Mucosa of rectum (tissue), 2 donors: ENCODE measurements at regions not wholly inside any gene's neighbourhood (a gene's known extent, or its start where the extent isn't known, plus 50 kb on each side); places are given as distances from the start of the nearest gene placed in this dataset.

Source experiments
- H3K27ac ChIP-seq, 2 donors: one replicate each; pipeline ENCODE4 v1.7.0; 2013; ENCODE audit warnings: inconsistent platforms in 2 of 2, low read depth in 2 of 2, low read length in 2 of 2
- H3K27me3 ChIP-seq, 2 donors: one replicate each; pipeline ENCODE4 v1.7.0; 2013; ENCODE audit warnings: low read length in 2 of 2; ENCODE audit not compliant: control insufficient read depth in 2 of 2, insufficient read depth in 2 of 2
- H3K36me3 ChIP-seq, 2 donors: one replicate each; pipeline ENCODE4 v1.7.0; 2013; ENCODE audit warnings: low read length in 2 of 2; ENCODE audit not compliant: control insufficient read depth in 2 of 2, insufficient read depth in 2 of 2
- H3K4me1 ChIP-seq, 2 donors: one replicate each; pipeline ENCODE4 v1.7.0; 2013; ENCODE audit warnings: low read length in 2 of 2, mild to moderate bottlenecking in 1 of 2; ENCODE audit not compliant: control insufficient read depth in 2 of 2, insufficient read depth in 2 of 2
- H3K4me3 ChIP-seq, 2 donors: one replicate each; pipeline ENCODE4 v1.7.0; 2013; ENCODE audit warnings: low read length in 2 of 2
- H3K9ac ChIP-seq, 2 donors: one replicate each; pipeline ENCODE4 v1.7.0; 2013; ENCODE audit warnings: low read length in 2 of 2, low read depth in 1 of 2, mild to moderate bottlenecking in 1 of 2
- H3K9me3 ChIP-seq, 2 donors: one replicate each; pipeline ENCODE4 v1.7.0; 2013; ENCODE audit warnings: low read length in 2 of 2; ENCODE audit not compliant: control insufficient read depth in 2 of 2
- donor health status: healthy.
- donor health status: Normal muscosa, but diverticular disease.

GRCh38 chr5:38724301-38725030 lies 121.3 kb upstream of the OSMR start:
- Histone ChIP-seq H3K27ac (no peak overlapping the region), H3K27me3 (no peaks in the 10 kb centered on the region), H3K9ac (no peak overlapping the region), H3K9me3 (no peaks in the 10 kb centered on the region), H3K36me3 (no peaks in the 10 kb centered on the region), H3K4me1 (no peaks in the 10 kb centered on the region), H3K4me3 (no peak overlapping the region)

- H3K4me1 ChIP-seq: no peaks in the 10 kb centered on the region
- H3K4me3 ChIP-seq: no peak overlapping the region
- H3K36me3 ChIP-seq: no peaks in the 10 kb centered on the region
- no peaks in the 10 kb centered on the region for H3K27me3 ChIP-seq
- no peak overlapping the region for H3K9ac ChIP-seq
- no peaks in the 10 kb centered on the region for H3K9me3 ChIP-seq
- no peak overlapping the region for H3K27ac ChIP-seq
Observed at GRCh38 chr5:38725371-38725865, 120.4 kb upstream of the OSMR start.

- no peaks in the 10 kb centered on the region for H3K9me3 ChIP-seq
- H3K4me1 ChIP-seq: no peaks in the 10 kb centered on the region
- H3K4me3 ChIP-seq: no peak overlapping the region
- no peaks in the 10 kb centered on the region for H3K27me3 ChIP-seq
- H3K27ac ChIP-seq: no peak overlapping the region
- H3K36me3 ChIP-seq: no peaks in the 10 kb centered on the region
- H3K9ac ChIP-seq: no peak overlapping the region
Observed at GRCh38 chr5:38726279-38726678, 119.5 kb upstream of the OSMR start.

DNA sequence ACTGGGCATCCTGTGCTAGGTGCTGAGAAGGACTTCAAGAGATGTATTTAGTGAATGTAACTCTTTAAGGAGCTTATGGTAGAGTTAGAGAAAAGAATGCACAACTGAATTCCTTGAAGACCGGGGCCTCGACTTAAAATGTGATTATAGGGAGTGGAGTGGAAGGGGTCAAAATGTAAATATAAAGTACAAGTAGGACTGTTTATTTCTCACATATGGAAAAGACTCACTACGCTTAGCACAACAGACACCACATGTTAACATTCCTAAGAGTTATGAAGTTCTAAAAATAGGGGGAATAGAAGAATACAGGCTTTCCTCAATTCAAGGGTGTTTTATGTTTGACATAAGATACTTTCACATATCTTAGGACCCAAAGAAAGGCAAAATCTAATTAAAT lies 117.8 kb upstream of the OSMR start:
- Histone ChIP-seq H3K27ac (no peak overlapping the region), H3K27me3 (no peaks in the 10 kb centered on the region), H3K36me3 (no peaks in the 10 kb centered on the region), H3K4me1 (no peaks in the 10 kb centered on the region), H3K9me3 (no peaks in the 10 kb centered on the region), H3K9ac (no peak overlapping the region), H3K4me3 (no peak overlapping the region)

DNA sequence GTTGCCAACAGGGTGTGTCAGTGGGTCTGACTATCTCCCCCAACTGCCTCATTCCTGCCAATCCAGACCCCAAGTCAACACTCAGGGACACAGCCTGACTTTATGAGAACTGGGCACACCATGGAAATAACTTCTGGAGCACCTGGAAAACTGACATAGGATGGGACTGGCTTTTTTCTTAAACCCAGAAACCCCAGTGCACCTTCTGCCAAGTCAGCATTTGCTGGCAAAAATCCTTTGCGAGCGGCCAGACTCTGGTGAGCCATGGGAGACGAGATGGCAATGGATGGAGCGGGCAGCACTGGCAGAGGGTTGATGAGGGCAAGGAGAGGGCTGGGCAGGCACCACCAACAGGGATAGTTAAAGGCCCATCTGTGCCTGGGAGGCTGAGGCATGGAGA lies 114.4 kb upstream of the OSMR start:
- H3K9me3 ChIP-seq: no peaks in the 10 kb centered on the region
- peaks cover 0 to 2% of the 10 kb centered on the region in 2 donors for H3K27me3 ChIP-seq
- no peak overlapping the region for H3K9ac ChIP-seq
- no peak overlapping the region for H3K4me3 ChIP-seq
- H3K4me1 ChIP-seq: no peaks in the 10 kb centered on the region
- no peak overlapping the region for H3K27ac ChIP-seq
- no peaks in the 10 kb centered on the region for H3K36me3 ChIP-seq

DNA sequence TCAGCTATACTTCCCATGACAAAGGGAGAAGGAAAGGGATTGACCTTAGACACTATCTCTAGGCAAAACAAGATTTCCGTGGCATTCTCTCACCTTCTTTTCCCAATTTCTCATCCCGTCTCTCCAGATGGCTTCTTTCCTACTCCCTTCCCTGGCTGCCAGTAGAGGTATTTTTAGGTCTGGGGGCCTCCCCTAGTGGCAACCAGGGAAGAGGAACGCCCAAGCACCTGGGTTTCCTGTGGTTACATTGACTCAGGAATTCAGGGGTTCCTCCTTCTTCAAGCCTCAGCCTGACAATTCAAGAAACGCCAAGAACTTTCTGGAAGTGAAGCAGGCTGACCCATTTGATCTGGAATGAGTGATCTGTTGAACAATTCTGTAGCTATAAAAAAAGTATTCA lies 111.5 kb upstream of the OSMR start:
- Histone ChIP-seq H3K4me3 (no peak overlapping the region), H3K4me1 (no peaks in the 10 kb centered on the region), H3K9ac (no peak overlapping the region), H3K36me3 (no peaks in the 10 kb centered on the region), H3K9me3 (no peaks in the 10 kb centered on the region), H3K27ac (no peak overlapping the region), H3K27me3 (peaks cover 0 to 2% of the 10 kb centered on the region in 2 donors)

DNA sequence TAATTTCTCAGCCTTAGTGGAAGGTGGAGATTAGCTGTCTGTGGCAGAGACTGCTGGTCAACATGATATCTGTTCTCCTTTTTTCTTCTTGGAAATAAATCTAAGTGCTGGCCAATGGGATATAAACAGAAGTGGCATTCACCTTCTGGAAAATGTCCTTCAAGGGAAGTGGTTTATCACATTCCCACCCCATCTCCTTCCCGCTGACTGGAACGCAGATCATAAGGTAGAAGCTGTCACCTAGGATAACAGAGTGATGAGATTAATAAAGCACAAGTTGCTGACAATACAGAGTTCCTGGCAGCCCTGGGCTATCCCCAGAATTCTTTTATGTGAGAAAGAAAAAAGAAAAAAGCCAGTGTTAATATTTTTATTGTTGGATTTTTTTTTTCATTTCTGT lies 109.7 kb upstream of the OSMR start:
- H3K27ac ChIP-seq: no peak overlapping the region
- no peak overlapping the region for H3K4me3 ChIP-seq
- no peak overlapping the region for H3K9ac ChIP-seq

DNA sequence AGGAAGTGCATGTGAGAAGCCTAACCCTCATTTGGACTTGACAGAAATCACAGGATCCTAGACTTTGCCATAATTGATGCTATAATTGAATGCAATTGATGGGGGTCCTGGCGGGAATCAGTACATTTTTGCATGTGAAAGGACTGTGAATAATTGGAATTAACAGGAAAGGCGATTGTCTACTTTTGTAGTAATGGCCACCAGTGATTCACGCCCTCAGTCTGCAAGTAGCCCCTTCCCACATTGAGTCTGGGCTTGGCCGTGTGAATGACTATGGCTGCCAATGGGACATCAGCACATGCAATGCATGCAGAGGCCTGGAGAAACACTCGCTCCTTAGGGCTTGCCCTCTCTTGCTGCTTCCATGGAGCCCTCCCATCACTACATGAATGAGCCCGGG lies 107.8 kb upstream of the OSMR start:
- H3K27ac ChIP-seq: no peak overlapping the region
- no peaks in the 10 kb centered on the region for H3K36me3 ChIP-seq
- no peaks in the 10 kb centered on the region for H3K9me3 ChIP-seq
- H3K27me3 ChIP-seq: peaks cover 0 to 2% of the 10 kb centered on the region in 2 donors
- H3K9ac ChIP-seq: no peak overlapping the region
- H3K4me3 ChIP-seq: no peak overlapping the region
- no peaks in the 10 kb centered on the region for H3K4me1 ChIP-seq

More for the DNA sequence above, 109.7 kb upstream of the OSMR start:
- Histone ChIP-seq H3K4me1 (no peaks in the 10 kb centered on the region), H3K9me3 (no peaks in the 10 kb centered on the region), H3K27me3 (peaks cover 0 to 2% of the 10 kb centered on the region in 2 donors), H3K36me3 (no peaks in the 10 kb centered on the region)

GRCh38 chr5:38739011-38739704 lies 106.7 kb upstream of the OSMR start:
- Histone ChIP-seq H3K4me1 (no peaks in the 10 kb centered on the region), H3K27me3 (peaks cover 0 to 2% of the 10 kb centered on the region in 2 donors), H3K4me3 (no peak overlapping the region), H3K9ac (no peak overlapping the region), H3K27ac (no peak overlapping the region), H3K9me3 (no peaks in the 10 kb centered on the region), H3K36me3 (no peaks in the 10 kb centered on the region)

DNA sequence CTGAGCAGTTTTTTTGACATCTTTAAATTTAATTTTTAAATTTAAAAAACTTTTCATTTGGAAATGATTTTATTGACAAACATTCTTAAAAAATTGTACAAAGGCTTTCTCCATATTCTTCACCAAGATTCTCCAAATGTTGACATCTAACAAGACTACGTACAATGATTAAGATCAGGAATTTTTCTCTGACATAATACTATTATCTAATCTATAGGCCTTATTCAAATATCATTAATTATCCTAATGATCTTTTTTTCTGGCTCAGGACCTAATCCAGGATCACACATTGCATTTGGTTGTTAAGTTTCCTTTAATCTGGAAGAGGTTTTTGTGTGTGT lies 106.1 kb upstream of the OSMR start:
- Histone ChIP-seq H3K4me3 (no peak overlapping the region), H3K4me1 (no peaks in the 10 kb centered on the region), H3K27ac (no peak overlapping the region), H3K27me3 (peaks cover 0 to 2% of the 10 kb centered on the region in 2 donors), H3K36me3 (no peaks in the 10 kb centered on the region), H3K9me3 (no peaks in the 10 kb centered on the region), H3K9ac (no peak overlapping the region)
